Lower leg skin (tissue), 4 donors: ENCODE measurements at regions not wholly inside any gene's neighbourhood (a gene's known extent, or its start where the extent isn't known, plus 50 kb on each side); places are given as distances from the start of the nearest gene placed in this dataset.

Experiments
- DNase-seq, 2 donors: peaks; one replicate each; pipeline ENCODE4 v3.0.0-alpha.2; 2019; ENCODE audit warnings: low spot score in 2 of 2
- H3K4me3 ChIP-seq: fragments of 200-600 bp; sonication (generic); 2 replicates; pipeline ENCODE4 v1.5.1; 2017; ENCODE audit warnings: mild to moderate bottlenecking, low read depth; ENCODE audit not compliant: poor library complexity, severe bottlenecking
- POLR2A ChIP-seq, 2 donors: fragments of 450-650 bp; IDR thresholded peaks; one replicate each; pipeline ENCODE4 v1.6.1; 2016 to 2017; ENCODE audit warnings: antibody characterized with exemption in 2 of 2, mild to moderate bottlenecking in 1 of 2, moderate library complexity in 1 of 2
- WGBS, 2 donors: methylation state at CpG; one replicate each; pipeline ENCODE4 v1.1.5; 2018; 5-methylcytosine and 5-hydroxymethylcytosine counted together
- intact Hi-C: fragments of 100-400 bp; cut with DNase I; formaldehyde crosslinking; loops from one replicate; pipeline ENCODE4 v1.15.0; 2023; ENCODE audit warnings: low total_unique reads
- TF ChIP-seq, protein P1 (sequence below), 3 donors: fragments of 450-650 bp; IDR thresholded peaks; one replicate each; pipeline ENCODE4 v1.5.1; 2016; ENCODE audit warnings: antibody characterized with exemption in 3 of 3, mild to moderate bottlenecking in 3 of 3, moderate library complexity in 2 of 3

GRCh38 chr2:147255812-147256211 is 589.0 kb upstream of the ACVR2A start:
- WGBS, 2 donors: 13 to 26% methylated on average over 1 of the region's 1 CpG
- H3K4me3 ChIP-seq: no peak overlapping the region
- DNase-seq: no peak
- intact Hi-C loops: no loop called here
- no peak for TF ChIP-seq POLR2A (IDR thresholded peaks at IDR 0.05)
- TF ChIP-seq, protein P1, sequence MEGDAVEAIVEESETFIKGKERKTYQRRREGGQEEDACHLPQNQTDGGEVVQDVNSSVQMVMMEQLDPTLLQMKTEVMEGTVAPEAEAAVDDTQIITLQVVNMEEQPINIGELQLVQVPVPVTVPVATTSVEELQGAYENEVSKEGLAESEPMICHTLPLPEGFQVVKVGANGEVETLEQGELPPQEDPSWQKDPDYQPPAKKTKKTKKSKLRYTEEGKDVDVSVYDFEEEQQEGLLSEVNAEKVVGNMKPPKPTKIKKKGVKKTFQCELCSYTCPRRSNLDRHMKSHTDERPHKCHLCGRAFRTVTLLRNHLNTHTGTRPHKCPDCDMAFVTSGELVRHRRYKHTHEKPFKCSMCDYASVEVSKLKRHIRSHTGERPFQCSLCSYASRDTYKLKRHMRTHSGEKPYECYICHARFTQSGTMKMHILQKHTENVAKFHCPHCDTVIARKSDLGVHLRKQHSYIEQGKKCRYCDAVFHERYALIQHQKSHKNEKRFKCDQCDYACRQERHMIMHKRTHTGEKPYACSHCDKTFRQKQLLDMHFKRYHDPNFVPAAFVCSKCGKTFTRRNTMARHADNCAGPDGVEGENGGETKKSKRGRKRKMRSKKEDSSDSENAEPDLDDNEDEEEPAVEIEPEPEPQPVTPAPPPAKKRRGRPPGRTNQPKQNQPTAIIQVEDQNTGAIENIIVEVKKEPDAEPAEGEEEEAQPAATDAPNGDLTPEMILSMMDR (IDR thresholded peaks at IDR 0.05): no peak

DNA sequence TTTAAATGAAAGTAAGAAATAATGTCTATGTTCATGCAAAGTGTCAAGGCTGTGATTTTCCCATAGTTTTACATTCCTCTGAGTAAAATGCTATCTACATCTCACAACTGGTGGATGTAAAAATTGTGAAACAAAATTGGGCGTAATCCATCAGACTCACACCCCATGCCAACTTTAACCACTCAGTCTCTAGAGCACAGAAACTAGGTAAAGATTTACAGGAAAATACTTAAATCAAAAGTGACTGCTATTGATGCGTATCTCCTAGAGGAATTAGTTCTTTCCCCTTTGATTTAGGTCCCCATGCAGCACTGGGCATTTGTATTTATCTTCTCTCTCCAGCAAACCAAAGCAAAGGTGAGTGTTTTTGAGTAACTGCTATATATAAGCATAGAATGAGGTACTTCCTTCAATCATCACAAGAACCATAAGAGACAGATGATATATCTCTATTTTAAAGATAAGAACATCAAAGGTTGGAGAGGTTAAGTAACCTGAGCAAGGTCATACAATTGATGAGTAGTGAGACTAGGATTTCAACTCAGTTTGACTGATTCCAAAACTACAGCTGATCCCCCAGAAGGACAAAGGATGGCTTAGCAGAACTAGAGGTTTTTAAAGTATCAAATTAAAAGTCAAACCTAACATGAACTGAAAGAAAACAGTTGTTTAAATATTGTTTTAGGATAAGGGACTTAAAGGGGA is 594.0 kb upstream of the ACVR2A start:
- intact Hi-C loops: no loop called here
- DNase-seq: no peak
- TF ChIP-seq, protein P1 (IDR thresholded peaks at IDR 0.05): no peak
- TF ChIP-seq POLR2A (IDR thresholded peaks at IDR 0.05): no peak
- no peak overlapping the region for H3K4me3 ChIP-seq
- 63 to 74% methylated on average over 2 of the region's 2 CpGs for WGBS, 2 donors

DNA sequence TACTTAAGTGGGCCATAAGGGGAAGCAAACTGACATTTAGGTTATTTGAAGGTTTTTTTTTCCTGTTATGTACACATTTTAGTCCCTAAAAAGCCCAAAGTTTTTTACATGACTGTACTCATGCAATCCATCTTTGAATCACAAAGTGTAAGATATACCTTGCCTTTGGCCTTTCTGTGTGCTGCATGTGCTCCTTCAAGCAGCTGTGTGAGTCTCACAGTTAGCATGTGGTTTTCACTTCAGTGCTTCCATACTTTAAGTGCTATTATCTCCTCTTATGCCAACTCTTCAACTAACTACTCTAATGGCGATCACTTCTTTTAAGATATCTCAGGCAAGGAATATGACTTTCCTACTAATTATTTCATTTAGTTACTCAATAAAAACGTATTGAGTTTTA is 597.1 kb upstream of the ACVR2A start:
- no peak overlapping the region for H3K4me3 ChIP-seq
- intact Hi-C loops: no loop called here
- no peak for DNase-seq
- 87 to 89% methylated on average over 2 of the region's 2 CpGs for WGBS, 2 donors
- TF ChIP-seq POLR2A (IDR thresholded peaks at IDR 0.05): no peak
- TF ChIP-seq, protein P1 (IDR thresholded peaks at IDR 0.05): no peak

GRCh38 chr2:147242445-147242844 is 602.4 kb upstream of the ACVR2A start:
- DNase-seq: no peak
- H3K4me3 ChIP-seq: no peak overlapping the region
- intact Hi-C loops: no loop called here
- TF ChIP-seq, protein P1 (IDR thresholded peaks at IDR 0.05): no peak
- no peak for TF ChIP-seq POLR2A (IDR thresholded peaks at IDR 0.05)

- WGBS, 2 donors: 88 to 89% methylated on average over 2 of the region's 2 CpGs
- intact Hi-C loops: no loop called here
- no peak for TF ChIP-seq POLR2A (IDR thresholded peaks at IDR 0.05)
- TF ChIP-seq, protein P1 (IDR thresholded peaks at IDR 0.05): no peak
- no peak for DNase-seq
- no peak overlapping the region for H3K4me3 ChIP-seq
These were observed 608.2 kb upstream of the ACVR2A start for GRCh38 chr2:147236601-147237000.

DNA sequence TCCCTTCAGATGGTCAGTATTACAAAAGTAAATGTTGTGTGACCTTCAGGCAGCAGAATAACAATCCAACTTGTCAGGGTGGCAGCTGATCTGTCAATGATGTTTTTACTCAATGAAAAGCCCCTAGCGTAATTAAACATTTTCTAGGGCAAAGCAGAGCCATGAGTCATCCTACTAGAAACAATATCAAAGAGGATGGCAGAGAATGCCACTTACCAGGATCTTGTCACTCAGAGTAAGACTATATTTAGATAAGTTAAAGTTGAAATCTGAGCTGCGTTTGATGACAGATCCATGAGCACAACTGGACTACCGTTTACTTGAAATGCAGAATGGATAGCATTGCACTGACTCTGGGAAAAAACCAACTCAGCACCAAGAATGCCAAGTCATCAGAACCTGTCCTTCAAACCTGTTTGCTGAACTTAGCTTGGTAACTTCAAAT is 612.6 kb upstream of the ACVR2A start:
- no peak for DNase-seq
- no peak for TF ChIP-seq POLR2A (IDR thresholded peaks at IDR 0.05)
- TF ChIP-seq, protein P1 (IDR thresholded peaks at IDR 0.05): no peak
- no peak overlapping the region for H3K4me3 ChIP-seq
- intact Hi-C loops: no loop called here
- WGBS, 2 donors: 80 to 84% methylated on average over 3 of the region's 3 CpGs
